Adrenal gland (tissue), 9 donors: ENCODE measurements at regions not wholly inside any gene's neighbourhood (a gene's known extent, or its start where the extent isn't known, plus 50 kb on each side); places are given as distances from the start of the nearest gene placed in this dataset.

Experiments
- DNase-seq, 7 donors: peaks; one replicate each; pipeline ENCODE4 v3.0.0-alpha.2; 2019 to 2020
- H3K27ac ChIP-seq, 5 donors: fragments of 200-600 bp; sonication (generic) in 4 of 5; 1 replicate in 3 of 5; 2 replicates in 2 of 5; pipeline versions ENCODE4 v1.5.1 to v1.8.0; 2016 to 2020; ENCODE audit warnings: mild to moderate bottlenecking in 1 of 5
- H3K27me3 ChIP-seq: fragments of 200-600 bp; 2 replicates; pipeline ENCODE4 v1.8.0; 2021
- H3K36me3 ChIP-seq, 2 donors: fragments of 200-600 bp; replicated peaks in 1 of 2; 1 replicate in 1 of 2; 2 replicates in 1 of 2; pipeline versions ENCODE4 v1.5.1 to v1.8.0; 2018 to 2022
- H3K4me1 ChIP-seq, 2 donors: fragments of 200-600 bp; replicated peaks in 1 of 2; 1 replicate in 1 of 2; 2 replicates in 1 of 2; pipeline versions ENCODE4 v1.5.1 to v1.8.0; 2018 to 2021
- H3K4me3 ChIP-seq, 4 donors: fragments of 200-600 bp; sonication (generic) in 3 of 4; one replicate each; pipeline ENCODE4 v1.5.1; 2016 to 2018
- H3K9me3 ChIP-seq, 3 donors: fragments of 200-600 bp; sonication (generic) in 1 of 3; replicated peaks in 1 of 3; 1 replicate in 2 of 3; 2 replicates in 1 of 3; pipeline versions ENCODE4 v1.5.1 to v1.8.0; 2016 to 2021
- POLR2A ChIP-seq, 2 donors: fragments of 450-650 bp; IDR thresholded peaks; one replicate each; pipeline ENCODE4 v1.6.1; 2017; ENCODE audit warnings: antibody characterized with exemption in 2 of 2, mild to moderate bottlenecking in 2 of 2, moderate library complexity in 1 of 2
- WGBS, 4 donors: extraction: QIAGEN DNeasy Blood & Tissue Kit in 2 of 4; methylation state at CpG; one replicate each; pipeline versions ENCODE4 v1.1.5 to v1.1.7; 2013 to 2017; 5-methylcytosine and 5-hydroxymethylcytosine counted together
- intact Hi-C, 2 donors: fragments of 100-400 bp; cut with DNase I; formaldehyde crosslinking; loops; one replicate each; pipeline versions ENCODE4 v1.14.1 to v1.15.0; 2022 to 2023
- TF ChIP-seq, protein P1 (sequence below), 6 experiments: fragments of 450-650 bp in 4 of 6; fragments of 200-600 bp in 2 of 6; sonication (generic) in 1 of 6; IDR thresholded peaks; 1 replicate in 5 of 6; 2 replicates in 1 of 6; pipeline versions ENCODE4 v1.5.1 to v1.8.0; 2016 to 2021; ENCODE audit warnings: antibody characterized with exemption in 6 of 6, mild to moderate bottlenecking in 2 of 6, moderate library complexity in 1 of 6
- donor health status: healthy with polysubstance abuse.
- donor health status: Bipolar disorder and iron deficiency.
- donor health status: DM: yes; HTN: yes; CAD: no.
- donor health status: DM: no; HTN: no; CAD: no.
- donor health status: DM: no; HTN: no; CAD: no.

DNA sequence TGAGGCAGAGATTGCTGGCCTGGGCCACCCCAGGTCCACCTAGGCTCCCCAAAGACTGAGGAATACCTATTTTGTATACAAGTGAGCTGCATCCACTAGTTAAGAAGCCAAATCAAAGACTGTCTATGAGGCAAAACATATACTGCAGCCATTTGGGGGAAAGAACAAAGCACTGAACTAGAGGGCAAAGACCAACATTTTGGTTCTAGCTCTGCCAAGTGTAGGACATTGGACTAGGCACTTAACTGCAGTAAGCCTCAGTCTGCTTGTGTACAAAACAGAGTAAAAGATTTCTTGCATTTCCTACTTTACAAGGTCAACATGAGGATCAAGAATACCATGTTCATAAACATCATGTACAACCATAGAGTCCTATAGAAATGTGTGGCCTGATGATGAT lies 94.8 kb upstream of the CYP1B1 start:
- Histone ChIP-seq H3K9me3 (no peaks in the 10 kb centered on the region), H3K27me3 (no peaks in the 10 kb centered on the region), H3K4me1 (no peaks in the 10 kb centered on the region), H3K4me3 (no peak overlapping the region), H3K27ac (no peak overlapping the region), H3K36me3 (no peaks in the 10 kb centered on the region)
- intact Hi-C loops, result no loop called here
- DNase-seq, result no peak
- TF ChIP-seq, protein P1, sequence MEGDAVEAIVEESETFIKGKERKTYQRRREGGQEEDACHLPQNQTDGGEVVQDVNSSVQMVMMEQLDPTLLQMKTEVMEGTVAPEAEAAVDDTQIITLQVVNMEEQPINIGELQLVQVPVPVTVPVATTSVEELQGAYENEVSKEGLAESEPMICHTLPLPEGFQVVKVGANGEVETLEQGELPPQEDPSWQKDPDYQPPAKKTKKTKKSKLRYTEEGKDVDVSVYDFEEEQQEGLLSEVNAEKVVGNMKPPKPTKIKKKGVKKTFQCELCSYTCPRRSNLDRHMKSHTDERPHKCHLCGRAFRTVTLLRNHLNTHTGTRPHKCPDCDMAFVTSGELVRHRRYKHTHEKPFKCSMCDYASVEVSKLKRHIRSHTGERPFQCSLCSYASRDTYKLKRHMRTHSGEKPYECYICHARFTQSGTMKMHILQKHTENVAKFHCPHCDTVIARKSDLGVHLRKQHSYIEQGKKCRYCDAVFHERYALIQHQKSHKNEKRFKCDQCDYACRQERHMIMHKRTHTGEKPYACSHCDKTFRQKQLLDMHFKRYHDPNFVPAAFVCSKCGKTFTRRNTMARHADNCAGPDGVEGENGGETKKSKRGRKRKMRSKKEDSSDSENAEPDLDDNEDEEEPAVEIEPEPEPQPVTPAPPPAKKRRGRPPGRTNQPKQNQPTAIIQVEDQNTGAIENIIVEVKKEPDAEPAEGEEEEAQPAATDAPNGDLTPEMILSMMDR (IDR thresholded peaks at IDR 0.05), result no peak
- no peak for TF ChIP-seq POLR2A (IDR thresholded peaks at IDR 0.05)

DNA sequence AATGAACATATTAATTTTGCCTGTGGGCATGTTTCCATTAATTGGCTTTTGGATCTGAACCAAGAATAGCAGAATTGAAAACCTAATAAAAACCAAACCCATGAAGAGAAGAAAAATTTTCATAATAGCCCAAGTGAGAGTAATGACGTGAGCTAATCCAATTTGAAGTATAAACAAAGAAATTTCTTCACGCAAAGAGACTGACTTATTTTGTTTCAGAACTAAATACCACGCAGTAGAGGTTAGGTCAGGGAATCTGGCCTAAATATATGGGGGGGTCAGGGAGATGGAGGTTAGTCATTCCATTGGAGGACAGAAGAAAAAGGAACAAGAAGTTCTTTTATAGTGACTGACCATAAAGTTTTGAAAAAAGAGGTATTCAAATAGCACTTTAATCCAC lies 94.1 kb upstream of the CYP1B1 start:
- intact Hi-C loops, result no loop called here
- no peaks in the 10 kb centered on the region for H3K4me1 ChIP-seq
- WGBS, 4 donors, result 67 to 82% (median 78%) methylated on average over 3 of the region's 3 CpGs
- DNase-seq, result no peak
- H3K27ac ChIP-seq, result no peak overlapping the region
- TF ChIP-seq, protein P1 (IDR thresholded peaks at IDR 0.05), result no peak
- no peak for TF ChIP-seq POLR2A (IDR thresholded peaks at IDR 0.05)
- no peaks in the 10 kb centered on the region for H3K36me3 ChIP-seq
- H3K27me3 ChIP-seq, result no peaks in the 10 kb centered on the region
- no peaks in the 10 kb centered on the region for H3K9me3 ChIP-seq
- H3K4me3 ChIP-seq, result no peak overlapping the region

DNA sequence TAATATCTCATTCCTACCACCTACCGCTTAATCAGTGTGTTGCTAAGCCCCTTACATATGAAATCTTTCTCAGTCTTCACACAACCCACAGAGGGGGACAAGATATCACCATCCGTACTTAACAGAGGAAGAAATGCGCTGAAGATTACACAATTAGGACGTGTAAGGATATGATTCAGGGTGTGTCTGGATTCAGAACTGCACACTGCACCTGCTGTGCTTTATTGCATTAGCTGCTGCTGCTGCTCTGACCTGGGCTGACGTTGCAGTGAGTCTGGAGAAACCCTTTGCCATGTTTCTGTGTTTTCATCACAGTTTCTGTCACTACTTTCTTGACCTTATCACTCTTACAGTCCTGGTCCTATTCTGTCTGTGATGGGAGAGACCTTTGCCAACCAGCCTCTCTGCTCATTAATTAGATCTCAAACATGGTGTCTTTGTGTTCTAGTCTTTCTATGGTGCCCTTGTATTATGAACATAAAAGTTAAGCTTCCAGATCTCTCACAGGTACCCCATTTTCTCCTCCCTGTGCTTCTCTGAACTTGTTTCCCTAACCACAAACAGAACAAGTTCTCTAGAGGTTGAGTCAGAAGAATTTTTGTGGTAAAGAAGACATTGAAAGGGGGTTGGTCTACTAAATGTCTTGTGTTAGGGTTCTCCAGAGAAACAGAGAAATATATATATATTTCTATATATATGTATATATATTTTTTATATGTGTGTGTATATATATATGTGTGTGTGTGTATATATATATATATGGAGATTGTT lies 92.9 kb upstream of the CYP1B1 start:
- H3K9me3 ChIP-seq, result no peaks in the 10 kb centered on the region
- H3K27ac ChIP-seq, result peak overlapping the region in 1 of 5 donors; percentile 17
- no peak overlapping the region for H3K4me3 ChIP-seq
- DNase-seq, result no peak
- no peak for TF ChIP-seq POLR2A (IDR thresholded peaks at IDR 0.05)
- TF ChIP-seq, protein P1 (IDR thresholded peaks at IDR 0.05), result no peak
- intact Hi-C loops, result no loop called here
- no peaks in the 10 kb centered on the region for H3K27me3 ChIP-seq
- no peaks in the 10 kb centered on the region for H3K4me1 ChIP-seq
- 74 to 89% (median 85%) methylated on average over 5 of the region's 5 CpGs for WGBS, 4 donors
- H3K36me3 ChIP-seq, result no peaks in the 10 kb centered on the region

DNA sequence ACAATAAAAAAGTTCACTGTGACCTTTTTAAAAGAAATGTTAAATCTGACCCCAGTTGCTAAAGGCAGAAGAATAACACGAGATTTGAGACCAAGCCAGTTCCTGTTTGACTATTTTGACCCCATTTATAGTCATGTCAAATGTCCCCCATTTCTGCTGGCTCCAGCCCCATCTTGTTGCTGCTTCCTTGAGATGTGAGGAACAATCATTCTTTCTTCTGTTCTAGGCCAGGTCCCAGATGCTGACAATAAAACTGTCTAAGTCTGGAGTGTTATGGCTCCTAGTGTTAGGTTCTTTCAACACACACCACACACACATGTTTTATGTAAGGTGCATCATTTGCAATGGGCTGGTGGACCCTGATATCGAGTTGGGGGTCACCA lies 92.0 kb upstream of the CYP1B1 start:
- intact Hi-C loops, result no loop called here
- no peaks in the 10 kb centered on the region for H3K27me3 ChIP-seq
- no peaks in the 10 kb centered on the region for H3K9me3 ChIP-seq
- DNase-seq, result no peak
- no peaks in the 10 kb centered on the region for H3K4me1 ChIP-seq
- H3K4me3 ChIP-seq, result no peak overlapping the region
- no peak for TF ChIP-seq POLR2A (IDR thresholded peaks at IDR 0.05)
- TF ChIP-seq, protein P1 (IDR thresholded peaks at IDR 0.05), result no peak
- H3K27ac ChIP-seq, result peak overlapping the region in 1 of 5 donors; percentile 38
- WGBS, 4 donors, result 61 to 73% (median 66%) methylated on average over 2 of the region's 2 CpGs
- no peaks in the 10 kb centered on the region for H3K36me3 ChIP-seq
